ENCODE measurements at regions not wholly inside any gene's neighbourhood (a gene's known extent, or its start where the extent isn't known, plus 50 kb on each side); places are given as distances from the start of the nearest gene placed in this dataset.

GRCh38 chr4:96342790-96343455 is 503.0 kb downstream of the PDHA2 start:
- no peak for TF ChIP-seq CTCF (IDR thresholded peaks at IDR 0.05 in 4 of 5, conservative IDR thresholded peaks at IDR 0.05 in 1 of 5)
- TF ChIP-seq POLR2A (IDR thresholded peaks at IDR 0.05) = no peak
